ENCODE measurements at regions not wholly inside any gene's neighbourhood (a gene's known extent, or its start where the extent isn't known, plus 50 kb on each side); places are given as distances from the start of the nearest gene placed in this dataset.

DNA sequence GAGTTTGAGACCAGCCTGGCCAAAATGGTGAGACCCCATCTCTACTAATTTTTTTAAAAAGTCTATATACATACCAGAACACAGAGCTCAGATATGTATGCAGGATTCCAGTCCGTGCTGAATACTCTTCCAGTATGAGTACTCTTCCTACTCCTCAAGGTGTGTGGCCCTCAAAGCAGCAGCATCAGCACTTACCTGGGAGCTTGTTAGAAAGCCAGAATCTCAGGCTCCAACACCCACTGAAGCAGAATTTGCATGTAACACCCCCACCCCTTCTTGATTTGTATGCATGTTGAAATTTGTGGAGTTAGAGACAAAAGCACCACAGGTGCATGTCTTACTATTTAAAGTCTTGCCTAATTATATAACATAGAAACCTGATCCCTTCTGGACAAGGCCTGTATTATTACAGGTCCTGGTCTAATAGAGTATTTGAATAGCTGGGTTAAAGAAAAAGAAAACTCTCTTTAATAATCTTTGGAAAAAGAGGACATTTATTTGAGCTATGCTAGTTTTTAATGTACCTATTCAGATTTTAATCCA lies 50.3 kb upstream of the NFE2L2 start:
- in situ Hi-C loops (cut with MboI; ENCODE audit: low sequenced_read_pairs, unreplicated experiment), result no loop called here
- no peak for DNase-seq (ENCODE audit: low spot score)
- TF ChIP-seq, protein P1, sequence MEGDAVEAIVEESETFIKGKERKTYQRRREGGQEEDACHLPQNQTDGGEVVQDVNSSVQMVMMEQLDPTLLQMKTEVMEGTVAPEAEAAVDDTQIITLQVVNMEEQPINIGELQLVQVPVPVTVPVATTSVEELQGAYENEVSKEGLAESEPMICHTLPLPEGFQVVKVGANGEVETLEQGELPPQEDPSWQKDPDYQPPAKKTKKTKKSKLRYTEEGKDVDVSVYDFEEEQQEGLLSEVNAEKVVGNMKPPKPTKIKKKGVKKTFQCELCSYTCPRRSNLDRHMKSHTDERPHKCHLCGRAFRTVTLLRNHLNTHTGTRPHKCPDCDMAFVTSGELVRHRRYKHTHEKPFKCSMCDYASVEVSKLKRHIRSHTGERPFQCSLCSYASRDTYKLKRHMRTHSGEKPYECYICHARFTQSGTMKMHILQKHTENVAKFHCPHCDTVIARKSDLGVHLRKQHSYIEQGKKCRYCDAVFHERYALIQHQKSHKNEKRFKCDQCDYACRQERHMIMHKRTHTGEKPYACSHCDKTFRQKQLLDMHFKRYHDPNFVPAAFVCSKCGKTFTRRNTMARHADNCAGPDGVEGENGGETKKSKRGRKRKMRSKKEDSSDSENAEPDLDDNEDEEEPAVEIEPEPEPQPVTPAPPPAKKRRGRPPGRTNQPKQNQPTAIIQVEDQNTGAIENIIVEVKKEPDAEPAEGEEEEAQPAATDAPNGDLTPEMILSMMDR (IDR thresholded peaks at IDR 0.05; ENCODE audit: borderline replicate concordance, control extremely low read depth, extremely low read depth, insufficient read depth, missing control alignments), result no peak

DNA sequence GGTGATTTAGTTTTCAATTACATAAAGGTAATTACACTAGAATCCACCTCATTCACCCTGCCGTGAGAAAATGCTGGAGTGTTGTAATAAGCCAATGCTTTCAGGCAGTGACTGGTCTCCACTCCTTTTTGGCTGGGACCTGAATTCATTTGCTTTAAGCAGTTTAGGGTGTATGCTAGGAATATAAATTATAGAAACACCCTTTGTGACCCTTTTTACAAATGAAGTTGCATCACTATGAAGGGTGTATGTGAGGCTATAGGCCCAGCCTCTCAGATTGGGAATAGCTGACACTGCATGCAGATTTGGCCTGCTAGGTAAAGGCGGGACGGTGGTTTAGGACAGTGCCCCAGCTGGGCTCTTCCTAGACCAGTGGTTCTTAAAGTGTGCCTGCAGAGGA lies 50.8 kb upstream of the NFE2L2 start:
- in situ Hi-C loops (cut with MboI; ENCODE audit: low sequenced_read_pairs, unreplicated experiment), result no loop called here
- TF ChIP-seq, protein P1 (IDR thresholded peaks at IDR 0.05; ENCODE audit: borderline replicate concordance, control extremely low read depth, extremely low read depth, insufficient read depth, missing control alignments), result no peak
- no peak for DNase-seq (ENCODE audit: low spot score)

DNA sequence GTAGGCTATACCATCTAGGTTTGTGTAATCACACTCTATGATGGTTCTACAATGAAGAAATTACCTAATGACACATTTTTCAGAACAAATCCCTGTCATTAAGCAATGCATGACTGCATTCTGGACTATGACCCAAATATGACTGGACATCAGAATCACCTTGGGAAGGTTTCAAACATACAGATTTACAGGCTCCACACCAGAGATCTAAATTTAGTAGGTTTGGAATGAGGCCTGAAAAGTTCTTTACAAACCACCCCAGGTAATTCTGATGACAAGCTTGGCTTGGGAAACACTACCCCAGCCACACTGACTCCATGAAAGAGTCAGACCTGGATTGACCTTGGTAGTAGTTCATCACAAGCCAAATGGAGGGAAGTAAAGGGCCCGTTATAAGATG lies 52.2 kb upstream of the NFE2L2 start:
- TF ChIP-seq, protein P1 (IDR thresholded peaks at IDR 0.05; ENCODE audit: borderline replicate concordance, control extremely low read depth, extremely low read depth, insufficient read depth, missing control alignments), result no peak
- in situ Hi-C loops (cut with MboI; ENCODE audit: low sequenced_read_pairs, unreplicated experiment), result no loop called here
- no peak for DNase-seq (ENCODE audit: low spot score)

DNA sequence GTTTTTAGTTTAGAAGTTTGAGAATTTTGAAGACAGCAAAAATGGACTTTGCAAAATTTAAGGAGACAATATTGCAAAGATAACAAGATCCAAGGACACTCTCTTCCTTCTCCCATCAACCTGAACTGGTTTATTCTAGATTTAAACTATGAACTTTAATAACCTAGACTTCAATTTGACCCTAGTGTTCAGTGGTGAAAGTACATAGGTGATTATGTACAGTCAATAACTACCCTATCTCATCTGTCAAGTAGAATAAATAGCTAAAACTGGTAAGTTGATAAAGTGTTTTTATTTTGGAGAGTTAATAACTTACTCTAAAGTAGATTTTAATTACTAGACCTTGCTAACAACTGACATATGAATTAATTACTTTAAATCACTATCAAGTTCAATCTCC lies 52.9 kb upstream of the NFE2L2 start:
- TF ChIP-seq, protein P1 (IDR thresholded peaks at IDR 0.05; ENCODE audit: borderline replicate concordance, control extremely low read depth, extremely low read depth, insufficient read depth, missing control alignments), result no peak
- no peak for DNase-seq (ENCODE audit: low spot score)
- in situ Hi-C loops (cut with MboI; ENCODE audit: low sequenced_read_pairs, unreplicated experiment), result no loop called here

DNA sequence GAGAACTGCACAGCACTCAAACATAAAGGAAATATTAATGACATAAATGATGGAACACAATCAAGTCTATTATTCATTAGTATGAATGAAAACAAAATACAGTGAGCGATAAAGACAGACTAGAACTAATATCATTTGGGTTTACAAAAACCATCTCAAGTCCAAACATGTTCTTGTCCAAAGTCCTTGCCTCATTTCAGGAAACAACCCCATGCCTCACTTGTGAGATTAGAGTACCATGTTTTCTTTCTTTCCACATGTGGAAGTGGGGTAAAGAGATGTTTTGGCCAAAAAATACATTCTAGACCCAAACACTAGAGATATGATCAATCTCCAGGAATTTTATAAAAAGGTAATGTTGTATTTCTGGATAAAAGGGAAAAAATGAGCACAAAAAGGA lies 53.3 kb upstream of the NFE2L2 start:
- TF ChIP-seq, protein P1 (IDR thresholded peaks at IDR 0.05; ENCODE audit: borderline replicate concordance, control extremely low read depth, extremely low read depth, insufficient read depth, missing control alignments), result no peak
- in situ Hi-C loops (cut with MboI; ENCODE audit: low sequenced_read_pairs, unreplicated experiment), result no loop called here
- no peak for DNase-seq (ENCODE audit: low spot score)

DNA sequence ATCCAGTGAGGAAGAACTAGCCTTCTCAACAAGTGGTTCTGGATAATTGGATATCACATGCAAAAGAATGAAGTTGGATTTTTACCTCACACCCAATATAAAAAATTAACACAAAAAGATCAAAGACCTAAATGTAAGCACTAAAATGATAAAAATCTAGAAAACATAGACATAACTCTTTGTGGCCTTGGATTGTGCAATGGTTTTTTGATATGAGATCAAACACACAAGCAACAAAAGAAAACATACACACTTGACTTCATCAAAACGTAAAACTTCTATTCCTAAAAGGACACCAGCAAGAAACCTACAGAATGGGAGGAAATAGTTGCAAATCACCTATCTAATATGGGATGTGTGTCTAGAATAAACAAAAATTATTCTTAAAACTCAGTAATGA lies 54.1 kb upstream of the NFE2L2 start:
- TF ChIP-seq, protein P1 (IDR thresholded peaks at IDR 0.05; ENCODE audit: borderline replicate concordance, control extremely low read depth, extremely low read depth, insufficient read depth, missing control alignments), result no peak
- in situ Hi-C loops (cut with MboI; ENCODE audit: low sequenced_read_pairs, unreplicated experiment), result no loop called here
- no peak for DNase-seq (ENCODE audit: low spot score)

DNA sequence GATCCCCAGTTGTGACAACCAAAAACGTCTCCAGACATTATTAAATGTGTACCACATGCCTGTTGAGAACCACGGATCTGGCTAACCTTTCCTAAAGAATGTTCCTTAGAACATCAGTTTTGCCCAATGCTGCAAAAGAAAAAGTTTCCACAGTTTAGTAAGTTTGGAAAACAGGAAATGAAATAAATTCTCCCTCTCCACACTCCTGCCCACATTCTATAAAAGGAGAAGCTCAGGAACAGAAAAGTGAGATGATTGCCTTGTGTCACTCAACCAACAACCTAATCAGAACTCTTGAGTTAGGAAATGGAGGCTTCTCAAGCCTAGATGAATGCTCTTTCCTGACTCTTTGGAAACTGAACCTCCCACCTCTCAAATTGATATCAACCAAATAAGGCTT lies 56.1 kb upstream of the NFE2L2 start:
- TF ChIP-seq, protein P1 (IDR thresholded peaks at IDR 0.05; ENCODE audit: borderline replicate concordance, control extremely low read depth, extremely low read depth, insufficient read depth, missing control alignments), result no peak
- no peak for DNase-seq (ENCODE audit: low spot score)
- in situ Hi-C loops (cut with MboI; ENCODE audit: low sequenced_read_pairs, unreplicated experiment), result no loop called here
